ENCODE measurements at regions not wholly inside any gene's neighbourhood (a gene's known extent, or its start where the extent isn't known, plus 50 kb on each side); places are given as distances from the start of the nearest gene placed in this dataset.

- no peak for TF ChIP-seq CTCF (IDR thresholded peaks at IDR 0.05; ENCODE audit: insufficient read depth, low read length)
- no peak for DNase-seq (ENCODE audit: low read depth)
- H3K4me3 ChIP-seq (ENCODE audit: low read depth, low read length): no peak overlapping the region
These were observed 325.1 kb downstream of the BRINP2 start for GRCh38 chr1:177495878-177496277.

DNA sequence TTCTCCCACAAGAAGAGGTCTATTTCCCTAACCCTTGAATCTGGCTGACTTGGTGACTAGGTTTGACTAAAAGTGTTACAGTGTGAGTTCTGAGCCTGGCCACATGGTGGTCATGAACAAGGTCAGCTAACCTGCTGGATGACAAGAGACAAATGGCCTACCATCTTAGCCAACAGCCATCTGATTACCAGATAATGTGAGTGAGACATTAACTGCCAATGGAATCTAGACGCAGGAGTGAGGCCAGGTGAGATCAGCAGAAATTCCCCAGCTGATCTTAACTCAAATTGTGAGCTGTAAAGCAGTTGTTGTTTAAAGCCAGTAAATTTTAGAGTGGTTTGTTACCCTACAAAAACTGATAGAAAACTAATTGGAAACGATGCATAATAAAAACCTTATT lies 320.0 kb downstream of the BRINP2 start:
- no peak for DNase-seq (ENCODE audit: low read depth)
- TF ChIP-seq CTCF (IDR thresholded peaks at IDR 0.05; ENCODE audit: insufficient read depth, low read length): no peak
- no peak overlapping the region for H3K4me3 ChIP-seq (ENCODE audit: low read depth, low read length)

- no peak for TF ChIP-seq CTCF (IDR thresholded peaks at IDR 0.05; ENCODE audit: insufficient read depth, low read length)
These were observed 319.4 kb downstream of the BRINP2 start for GRCh38 chr1:177490036-177490639.

DNA sequence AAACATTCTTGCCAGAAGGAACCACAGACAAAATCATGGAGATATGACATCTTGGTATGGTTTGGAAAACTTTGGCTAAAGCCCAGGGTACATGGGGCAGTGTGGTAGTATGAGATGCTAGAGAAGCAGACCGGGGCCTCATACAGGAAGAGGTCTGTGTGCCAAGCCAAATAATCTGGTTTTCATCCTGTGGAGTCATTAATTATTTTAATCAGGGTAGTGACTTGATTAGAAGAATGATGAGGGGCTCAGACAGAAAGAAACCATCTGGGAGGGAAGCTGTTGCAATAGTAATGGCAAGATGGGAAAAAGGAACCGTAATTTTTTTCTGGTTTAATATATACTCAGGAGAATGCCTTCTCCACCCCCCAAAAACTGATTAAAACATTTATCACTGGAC lies 318.0 kb downstream of the BRINP2 start:
- H3K4me3 ChIP-seq (ENCODE audit: low read depth, low read length): no peak overlapping the region
- peak; percentile 3 for DNase-seq (ENCODE audit: low read depth)
- TF ChIP-seq CTCF (IDR thresholded peaks at IDR 0.05; ENCODE audit: insufficient read depth, low read length): no peak

More at GRCh38 chr1:177490036-177490639, 319.4 kb downstream of the BRINP2 start:
- DNase-seq (ENCODE audit: low read depth): no peak
- no peak overlapping the region for H3K4me3 ChIP-seq (ENCODE audit: low read depth, low read length)

- no peak overlapping the region for H3K4me3 ChIP-seq (ENCODE audit: low read depth, low read length)
- no peak for DNase-seq (ENCODE audit: low read depth)
- no peak for TF ChIP-seq CTCF (IDR thresholded peaks at IDR 0.05; ENCODE audit: insufficient read depth, low read length)
These were observed 316.7 kb downstream of the BRINP2 start for GRCh38 chr1:177487481-177487880.

- TF ChIP-seq CTCF (IDR thresholded peaks at IDR 0.05; ENCODE audit: insufficient read depth, low read length): no peak
- no peak overlapping the region for H3K4me3 ChIP-seq (ENCODE audit: low read depth, low read length)
- no peak for DNase-seq (ENCODE audit: low read depth)
These were observed 310.1 kb downstream of the BRINP2 start for GRCh38 chr1:177480741-177481305.

GRCh38 chr1:177479600-177479999 lies 308.8 kb downstream of the BRINP2 start:
- no peak for TF ChIP-seq CTCF (IDR thresholded peaks at IDR 0.05; ENCODE audit: insufficient read depth, low read length)
- no peak for DNase-seq (ENCODE audit: low read depth)
- no peak overlapping the region for H3K4me3 ChIP-seq (ENCODE audit: low read depth, low read length)

Measured in fibroblast of the aortic adventitia (primary cell).